Right ventricle myocardium superior (tissue), 1 donor: ENCODE measurements at regions not wholly inside any gene's neighbourhood (a gene's known extent, or its start where the extent isn't known, plus 50 kb on each side); places are given as distances from the start of the nearest gene placed in this dataset.

Experiments used
- ATAC-seq: fragments of 200-7000 bp; cut with Tn5 transposase; one replicate; pipeline ENCODE4 v1.9.1; 2020; ENCODE audit warnings: mild to moderate bottlenecking; ENCODE audit not compliant: poor library complexity
- DNase-seq: peaks from one replicate; pipeline ENCODE4 v3.0.0-alpha.2; 2020
- intact Hi-C: fragments of 100-400 bp; cut with DNase I; formaldehyde crosslinking; loops from one replicate; pipeline ENCODE4 v1.11.2; 2022
- donor health status: DM: no; HTN: yes; CAD: no; lungs with severe emphysema.

GRCh38 chr13:108433976-108434755, 164.6 kb downstream of the TNFSF13B start:
- no peak for ATAC-seq
- intact Hi-C loops = no loop called here
- DNase-seq = no peak

DNA sequence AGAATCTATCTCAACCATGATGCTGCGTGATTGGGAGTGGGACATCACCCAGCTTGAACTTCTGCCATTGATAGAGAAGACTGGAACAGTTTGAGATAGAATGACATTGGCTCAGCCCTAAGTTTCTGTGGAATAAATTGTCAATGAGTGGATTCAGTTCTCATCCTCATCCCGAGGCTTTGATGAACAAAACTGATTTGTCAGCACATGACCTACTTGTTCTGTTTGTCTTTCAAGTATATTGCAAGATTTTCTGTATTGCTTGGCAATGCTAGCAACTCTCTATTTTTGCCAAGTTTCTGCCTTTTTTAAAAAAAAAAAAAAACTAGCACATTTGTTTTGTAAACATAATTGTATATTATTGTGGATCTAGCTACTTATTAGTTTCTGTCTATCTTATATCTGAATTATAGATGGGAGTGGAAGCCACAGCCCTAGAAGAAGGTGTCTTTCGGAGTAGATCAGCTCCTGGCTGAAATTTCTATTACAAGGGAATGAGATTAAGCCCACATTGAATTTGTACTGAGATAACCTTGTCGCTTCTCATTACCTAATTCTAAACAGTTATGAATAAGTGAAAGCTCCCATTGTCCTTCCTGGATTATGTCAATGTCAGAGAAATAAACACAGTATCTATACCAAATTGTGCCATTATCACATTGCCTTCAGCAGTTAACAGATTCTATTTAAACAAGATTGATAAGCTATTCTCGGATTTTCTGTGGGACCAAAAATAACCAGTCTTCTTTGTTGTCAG, 166.1 kb downstream of the TNFSF13B start:
- intact Hi-C loops = no loop called here
- ATAC-seq = no peak
- no peak for DNase-seq

DNA sequence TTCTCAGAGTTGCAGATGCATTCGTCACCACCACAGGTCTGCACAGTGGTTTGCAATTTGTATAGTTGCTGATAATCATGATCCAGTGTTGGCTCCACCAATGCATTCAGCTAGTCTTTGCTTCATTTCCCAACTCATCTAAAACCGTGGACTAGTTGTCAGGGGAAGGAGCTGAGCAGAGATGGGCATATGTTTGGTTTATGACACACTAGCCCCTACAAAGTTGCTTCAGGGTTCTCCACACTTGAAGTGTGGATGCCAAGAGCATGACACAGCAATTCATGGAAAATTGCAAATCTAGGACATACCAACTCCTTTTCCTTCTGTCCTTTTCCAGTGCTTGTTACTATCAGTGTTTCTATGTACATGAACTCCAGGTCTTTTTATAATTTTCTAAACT, 168.0 kb downstream of the TNFSF13B start:
- intact Hi-C loops = no loop called here
- no peak for ATAC-seq
- no peak for DNase-seq

DNA sequence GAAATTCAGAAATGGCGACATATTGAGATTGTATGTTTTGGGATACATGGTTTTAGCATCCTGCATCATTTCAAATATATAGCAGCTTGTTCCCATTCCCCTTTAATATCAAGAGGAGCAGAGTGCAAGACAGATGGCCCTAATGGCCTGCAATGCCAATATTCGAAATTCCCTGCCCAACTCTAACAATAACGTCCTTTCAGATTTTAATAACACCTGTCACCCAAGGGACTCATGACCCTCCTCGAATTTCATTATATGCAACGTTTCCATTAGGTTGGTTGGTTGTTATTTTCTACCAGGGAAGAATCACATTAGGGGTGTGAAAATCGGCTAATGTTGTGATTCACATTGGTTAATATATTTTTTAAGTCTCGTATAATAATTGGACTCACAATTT, 170.0 kb downstream of the TNFSF13B start:
- no peak for ATAC-seq
- no peak for DNase-seq
- intact Hi-C loops = no loop called here

GRCh38 chr13:108444448-108444847, 174.9 kb downstream of the TNFSF13B start:
- ATAC-seq (no peak), DNase-seq (no peak)
- intact Hi-C loops = no loop called here

DNA sequence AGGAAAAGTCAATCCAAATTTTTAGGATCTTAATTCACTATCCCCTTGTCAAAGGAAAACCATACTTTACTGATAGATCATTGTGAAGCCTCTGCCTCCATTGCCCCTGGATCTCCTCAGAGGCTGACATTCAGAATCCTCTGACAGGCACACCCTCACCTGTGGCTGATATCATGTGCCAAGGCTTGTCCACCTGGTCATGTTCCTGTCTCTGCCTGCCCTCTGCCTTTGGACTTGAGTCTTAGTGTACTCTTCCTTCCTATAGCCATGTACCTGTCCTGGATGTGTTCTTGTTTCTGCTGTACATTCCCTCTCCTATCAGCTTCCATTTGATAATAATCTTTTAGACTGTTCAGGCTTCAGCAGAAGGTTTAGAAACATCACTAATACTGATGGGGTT, 179.4 kb downstream of the TNFSF13B start:
- ATAC-seq (no peak), DNase-seq (no peak)
- intact Hi-C loops = no loop called here

GRCh38 chr13:108451121-108451520, 178.3 kb upstream of the MYO16 start:
- ATAC-seq (no peak), DNase-seq (no peak)
- intact Hi-C loops = no loop called here

DNA sequence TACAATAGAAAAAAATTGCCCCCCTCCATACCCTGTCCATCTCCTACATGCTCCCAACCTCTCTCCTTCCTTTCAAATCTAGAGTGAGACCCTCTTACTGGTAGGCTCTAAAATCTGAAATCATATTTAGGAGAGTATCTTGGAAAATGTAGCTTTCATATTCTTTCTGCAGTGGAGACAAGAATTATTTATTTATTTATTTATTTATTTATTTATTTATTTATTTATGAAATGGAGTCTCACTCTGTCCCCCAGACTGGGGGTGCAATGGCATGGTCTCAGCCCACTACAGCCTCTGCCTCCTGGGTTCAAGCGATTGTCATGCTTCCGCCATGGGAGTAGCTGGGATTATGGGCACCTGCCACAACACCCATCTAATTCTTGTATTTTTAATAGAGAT, 174.1 kb upstream of the MYO16 start:
- no peak for ATAC-seq
- DNase-seq = no peak
- intact Hi-C loops = no loop called here

GRCh38 chr13:108460043-108460442, 169.4 kb upstream of the MYO16 start:
- intact Hi-C loops = no loop called here
- ATAC-seq (no peak), DNase-seq (no peak)

DNA sequence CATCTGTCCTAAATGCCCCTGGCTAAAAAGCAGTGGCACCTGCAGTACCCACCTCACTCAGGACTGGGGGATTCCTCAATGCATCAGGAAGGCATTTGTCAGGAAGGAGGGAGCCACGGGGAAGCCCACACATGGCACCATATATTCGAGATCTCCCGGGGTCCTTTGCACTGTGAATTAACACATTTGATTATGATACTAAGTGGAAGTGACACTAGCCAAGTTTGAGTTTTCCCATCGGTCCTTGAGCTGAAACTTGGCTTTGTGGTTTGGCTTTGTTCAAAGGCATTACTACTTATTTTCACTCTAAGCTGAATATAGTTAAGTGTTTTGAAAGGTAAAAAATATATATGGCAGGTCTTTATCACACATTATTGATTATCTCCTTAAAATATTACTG, 168.7 kb upstream of the MYO16 start:
- DNase-seq = no peak
- intact Hi-C loops = no loop called here
- no peak for ATAC-seq

- no peak for DNase-seq
- no peak for ATAC-seq
- intact Hi-C loops = no loop called here
Observed at GRCh38 chr13:108463340-108463739, 166.1 kb upstream of the MYO16 start.

DNA sequence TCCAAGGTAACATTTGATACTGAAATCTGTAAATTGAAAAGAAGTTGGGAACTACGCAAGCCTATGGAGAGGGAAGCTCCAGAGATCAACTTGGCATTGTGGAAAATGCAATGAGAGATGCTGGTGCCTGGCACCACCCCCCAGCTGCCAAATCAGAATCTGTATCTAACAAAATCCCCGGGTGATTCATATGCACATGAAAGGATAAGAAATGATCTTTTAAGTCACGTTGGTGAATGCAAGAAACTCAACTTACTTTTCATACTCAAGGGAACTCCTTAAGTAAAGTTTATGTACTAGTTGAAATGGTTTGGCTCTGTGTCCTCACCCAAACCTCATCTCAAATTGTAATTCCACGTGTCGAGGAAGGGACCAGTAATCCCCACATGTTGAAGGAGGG, 158.5 kb upstream of the MYO16 start:
- no peak for ATAC-seq
- intact Hi-C loops = no loop called here

DNA sequence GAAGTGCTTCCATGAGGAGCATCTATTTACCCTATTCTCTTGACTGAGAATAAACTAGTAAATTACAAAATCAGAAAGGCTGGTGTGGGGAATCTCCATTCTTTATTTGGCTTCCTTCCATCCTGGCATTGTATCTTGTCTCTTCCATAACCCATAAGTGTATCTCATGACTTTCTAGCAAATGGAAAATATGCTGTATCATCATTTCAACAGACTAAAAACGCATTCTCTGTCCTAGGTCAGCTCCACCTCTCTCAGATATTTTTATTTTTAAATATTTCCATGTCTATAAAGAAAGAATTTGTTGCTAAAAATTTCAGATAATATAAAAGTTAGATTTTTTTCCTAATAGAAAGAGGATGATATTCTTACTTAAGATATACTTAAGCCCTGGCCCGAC, 154.2 kb upstream of the MYO16 start:
- DNase-seq (no peak), ATAC-seq (no peak)
- intact Hi-C loops = no loop called here

More for the DNA sequence above, 158.5 kb upstream of the MYO16 start:
- DNase-seq = no peak

GRCh38 chr13:108477376-108477775, 152.0 kb upstream of the MYO16 start:
- ATAC-seq = no peak
- DNase-seq = no peak
- intact Hi-C loops = no loop called here

GRCh38 chr13:108478179-108478578, 151.2 kb upstream of the MYO16 start:
- ATAC-seq (no peak), DNase-seq (no peak)
- intact Hi-C loops = no loop called here

GRCh38 chr13:108483981-108484380, 145.4 kb upstream of the MYO16 start:
- DNase-seq = no peak
- intact Hi-C loops = no loop called here
- ATAC-seq = no peak

GRCh38 chr13:108486096-108486495, 143.3 kb upstream of the MYO16 start:
- intact Hi-C loops = no loop called here
- ATAC-seq = no peak

DNA sequence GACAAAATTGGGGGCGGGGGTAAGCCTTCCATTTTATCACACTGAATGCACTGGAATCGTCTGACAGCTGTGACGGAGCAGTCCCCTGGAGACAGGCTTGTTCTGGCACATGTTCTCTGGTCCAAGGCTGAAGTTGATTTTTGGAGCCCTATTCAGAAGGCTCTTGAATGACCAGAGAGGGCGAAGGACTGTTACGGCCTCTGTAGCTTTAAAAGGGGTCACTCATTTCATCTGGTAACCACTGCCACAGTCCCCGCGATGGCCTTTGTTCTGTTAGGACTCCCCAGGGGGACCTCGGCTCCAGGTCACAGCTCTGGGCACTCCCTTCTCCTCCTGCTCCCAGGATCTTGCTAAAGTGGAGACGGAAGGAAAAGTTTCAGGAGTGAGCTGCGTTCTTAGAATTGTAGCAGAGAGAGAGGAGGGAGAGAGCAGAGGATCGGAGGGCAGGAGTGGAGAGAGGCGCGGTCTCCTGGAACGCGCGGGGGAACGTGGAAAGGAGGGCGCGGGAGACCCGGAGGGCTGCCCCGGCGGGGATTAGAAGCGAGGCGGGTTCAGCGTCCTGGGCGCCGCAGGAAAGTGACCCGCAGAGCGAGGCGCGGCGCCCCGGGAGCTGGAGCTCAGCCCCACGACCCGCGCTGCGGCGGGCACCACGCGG, 134.3 kb upstream of the MYO16 start:
- no peak for ATAC-seq
- DNase-seq = no peak

More at GRCh38 chr13:108486096-108486495, 143.3 kb upstream of the MYO16 start:
- DNase-seq = no peak

GRCh38 chr13:108495646-108496361, 133.6 kb upstream of the MYO16 start:
- ATAC-seq = no peak
- DNase-seq = no peak
- intact Hi-C loops = no loop called here

More for the DNA sequence above, 134.3 kb upstream of the MYO16 start:
- intact Hi-C loops = no loop called here
